ENCODE measurements at regions not wholly inside any gene's neighbourhood (a gene's known extent, or its start where the extent isn't known, plus 50 kb on each side); places are given as distances from the start of the nearest gene placed in this dataset.

GRCh38 chr15:97680606-97681220 lies 279.8 kb upstream of the ARRDC4 start:
- H3K4me2 ChIP-seq (ENCODE audit: low read depth, low read length): no peak overlapping the region
- H3K18ac ChIP-seq (ENCODE audit: low read depth, low read length): no peak overlapping the region
- DNase-seq: no peak
- no peaks in the 10 kb centered on the region for H3K27me3 ChIP-seq (ENCODE audit: control insufficient read depth, insufficient read depth, low read length)
- no peak for TF ChIP-seq CEBPB (IDR thresholded peaks at IDR 0.05; ENCODE audit: low read depth, low read length)
- no peak for TF ChIP-seq CHD1 (IDR thresholded peaks at IDR 0.05; ENCODE audit: low read depth, low read length)
- no peak for TF ChIP-seq RCOR1 (IDR thresholded peaks at IDR 0.05; ENCODE audit: insufficient replicate concordance, low read length)
- no peak for TF ChIP-seq SMC3 (IDR thresholded peaks at IDR 0.05; ENCODE audit: low read depth, low read length)
- no peak for TF ChIP-seq USF2 (IDR thresholded peaks at IDR 0.05; ENCODE audit: low read depth, low read length)
- TF ChIP-seq, protein P1, sequence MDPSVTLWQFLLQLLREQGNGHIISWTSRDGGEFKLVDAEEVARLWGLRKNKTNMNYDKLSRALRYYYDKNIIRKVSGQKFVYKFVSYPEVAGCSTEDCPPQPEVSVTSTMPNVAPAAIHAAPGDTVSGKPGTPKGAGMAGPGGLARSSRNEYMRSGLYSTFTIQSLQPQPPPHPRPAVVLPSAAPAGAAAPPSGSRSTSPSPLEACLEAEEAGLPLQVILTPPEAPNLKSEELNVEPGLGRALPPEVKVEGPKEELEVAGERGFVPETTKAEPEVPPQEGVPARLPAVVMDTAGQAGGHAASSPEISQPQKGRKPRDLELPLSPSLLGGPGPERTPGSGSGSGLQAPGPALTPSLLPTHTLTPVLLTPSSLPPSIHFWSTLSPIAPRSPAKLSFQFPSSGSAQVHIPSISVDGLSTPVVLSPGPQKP (IDR thresholded peaks at IDR 0.05; ENCODE audit: borderline replicate concordance, low read depth, low read length): no peak
- TF ChIP-seq MAFK (IDR thresholded peaks at IDR 0.05; ENCODE audit: low read depth, low read length): no peak
- TF ChIP-seq FOS (IDR thresholded peaks at IDR 0.05; ENCODE audit: low read depth, low read length): no peak
- TF ChIP-seq, protein P2, sequence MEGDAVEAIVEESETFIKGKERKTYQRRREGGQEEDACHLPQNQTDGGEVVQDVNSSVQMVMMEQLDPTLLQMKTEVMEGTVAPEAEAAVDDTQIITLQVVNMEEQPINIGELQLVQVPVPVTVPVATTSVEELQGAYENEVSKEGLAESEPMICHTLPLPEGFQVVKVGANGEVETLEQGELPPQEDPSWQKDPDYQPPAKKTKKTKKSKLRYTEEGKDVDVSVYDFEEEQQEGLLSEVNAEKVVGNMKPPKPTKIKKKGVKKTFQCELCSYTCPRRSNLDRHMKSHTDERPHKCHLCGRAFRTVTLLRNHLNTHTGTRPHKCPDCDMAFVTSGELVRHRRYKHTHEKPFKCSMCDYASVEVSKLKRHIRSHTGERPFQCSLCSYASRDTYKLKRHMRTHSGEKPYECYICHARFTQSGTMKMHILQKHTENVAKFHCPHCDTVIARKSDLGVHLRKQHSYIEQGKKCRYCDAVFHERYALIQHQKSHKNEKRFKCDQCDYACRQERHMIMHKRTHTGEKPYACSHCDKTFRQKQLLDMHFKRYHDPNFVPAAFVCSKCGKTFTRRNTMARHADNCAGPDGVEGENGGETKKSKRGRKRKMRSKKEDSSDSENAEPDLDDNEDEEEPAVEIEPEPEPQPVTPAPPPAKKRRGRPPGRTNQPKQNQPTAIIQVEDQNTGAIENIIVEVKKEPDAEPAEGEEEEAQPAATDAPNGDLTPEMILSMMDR (conservative IDR thresholded peaks at IDR 0.05; ENCODE audit: low read depth, low read length): no peak
- no peak for TF ChIP-seq BHLHE40 (IDR thresholded peaks at IDR 0.05; ENCODE audit: low read depth, low read length)
- no peak for TF ChIP-seq NFE2L2 (IDR thresholded peaks at IDR 0.05; ENCODE audit: low read depth, low read length)
- TF ChIP-seq RFX5 (IDR thresholded peaks at IDR 0.05; ENCODE audit: low read depth, low read length): no peak
- no peak for TF ChIP-seq POLR2A (IDR thresholded peaks at IDR 0.05; ENCODE audit: low read depth, low read length)
- TF ChIP-seq MAZ (IDR thresholded peaks at IDR 0.05; ENCODE audit: borderline replicate concordance, low read depth, low read length): no peak
- no peak for TF ChIP-seq MXI1 (IDR thresholded peaks at IDR 0.05; ENCODE audit: borderline replicate concordance, low read depth, low read length)
- no peak for TF ChIP-seq RAD21 (IDR thresholded peaks at IDR 0.05; ENCODE audit: low read length)
- intact Hi-C loops (cut with micrococcal nuclease) (no loop called here), in situ Hi-C loops (cut with MboI; ENCODE audit: low sequenced_read_pairs) (no loop called here), dilution Hi-C loops (cut with HindIII; ENCODE audit: low sequenced_read_pairs, unreplicated experiment) (no loop called here)
- H3K9ac ChIP-seq (ENCODE audit: low read depth, low read length): no peak overlapping the region
- H4K20me1 ChIP-seq (ENCODE audit: insufficient read depth, low read length): no peaks in the 10 kb centered on the region
- H3K4ac ChIP-seq (ENCODE audit: low read depth, low read length): no peak overlapping the region
- H3K27ac ChIP-seq (ENCODE audit: insufficient read depth, low read length): no peak overlapping the region
- H3K36me3 ChIP-seq (ENCODE audit: control insufficient read depth, insufficient read depth, low read length): no peaks in the 10 kb centered on the region
- no peak overlapping the region for H3K23ac ChIP-seq (ENCODE audit: low read depth, low read length)
- H3K9me1 ChIP-seq (ENCODE audit: insufficient read depth, low read length): no peaks in the 10 kb centered on the region
- ChIA-PET POLR2A (ENCODE audit: unreplicated experiment) (no interaction called here), CTCF (no interaction called here)
- H2BK120ac ChIP-seq (ENCODE audit: low read depth, low read length): no peak overlapping the region
- no peak overlapping the region for H2AK9ac ChIP-seq (replicated peaks; ENCODE audit: low read depth, low read length, poor library complexity)
- no peak overlapping the region for H2BK20ac ChIP-seq (ENCODE audit: low read depth, low read length)
- no peak overlapping the region for H4K91ac ChIP-seq (ENCODE audit: insufficient read depth, low read depth, low read length)
- ATAC-seq (ENCODE audit: low read depth): no peak
- H4K8ac ChIP-seq (ENCODE audit: low read depth in 2 of 2, low read length in 2 of 2): no peak overlapping the region
- no TSS peak for BruUV-seq (replicated peaks)
- H3K14ac ChIP-seq (replicated peaks; ENCODE audit: low read depth, low read length): no peak overlapping the region
- no peak overlapping the region for H3K4me3 ChIP-seq (ENCODE audit: insufficient read depth, low read depth, low read length)
- no peak overlapping the region for H2BK5ac ChIP-seq (ENCODE audit: low read depth, low read length, poor library complexity, severe bottlenecking)
- H2AFZ ChIP-seq (replicated peaks; ENCODE audit: low read length, poor library complexity): no peak overlapping the region
- H2AK5ac ChIP-seq (ENCODE audit: low read depth, low read length): no peak overlapping the region
- no peaks in the 10 kb centered on the region for H3K79me1 ChIP-seq (ENCODE audit: low read depth in 1 of 2, low read length in 2 of 2)
- no peak overlapping the region for H4K5ac ChIP-seq (ENCODE audit: low read depth, low read length)
- H3K9me3 ChIP-seq (ENCODE audit: control insufficient read depth, insufficient read depth, low read length): peaks cover 13% of the 10 kb centered on the region
- no peaks in the 10 kb centered on the region for H3K4me1 ChIP-seq (ENCODE audit: control insufficient read depth, insufficient read depth, low read length)
- H2BK15ac ChIP-seq (ENCODE audit: low read depth, low read length): no peak overlapping the region
- no peak overlapping the region for H3K56ac ChIP-seq (ENCODE audit: extremely low read depth, insufficient read depth, low read length)
- WGBS, 2 experiments (ENCODE audit: extremely low coverage in 2 of 2, insufficient read length in 1 of 2): no CpG with 5 or more reads among the region's 5 CpGs

Measured in IMR-90 (cell line).